Loucy (cell line): ENCODE measurements at regions not wholly inside any gene's neighbourhood (a gene's known extent, or its start where the extent isn't known, plus 50 kb on each side); places are given as distances from the start of the nearest gene placed in this dataset.

Source experiments
- H2AFZ ChIP-seq: fragments of 200-600 bp; sonication (generic); 2 replicates; pipeline ENCODE4 v1.6.0; 2016; ENCODE audit warnings: antibody characterized with exemption, mild to moderate bottlenecking, low read length, moderate library complexity
- H3F3A ChIP-seq: fragments of 200-600 bp; 2 replicates; pipeline ENCODE4 v1.6.0; 2016; ENCODE audit warnings: antibody characterized with exemption, low read depth, mild to moderate bottlenecking
- H3K27me3 ChIP-seq: fragments of 200-600 bp; sonication (generic); 2 replicates; pipeline ENCODE4 v1.6.1; 2014; ENCODE audit warnings: low read length, mild to moderate bottlenecking; ENCODE audit not compliant: insufficient read depth, poor library complexity, severe bottlenecking
- H3K36me3 ChIP-seq: fragments of 200-600 bp; sonication (generic); 2 replicates; pipeline ENCODE4 v1.6.1; 2016; ENCODE audit warnings: low read length; ENCODE audit not compliant: insufficient read depth
- H3K4me1 ChIP-seq: fragments of 200-600 bp; sonication (generic); 2 replicates; pipeline ENCODE4 v1.5.1; 2014; ENCODE audit warnings: low read length, mild to moderate bottlenecking; ENCODE audit not compliant: insufficient read depth, poor library complexity, severe bottlenecking
- H3K4me2 ChIP-seq: fragments of 200-600 bp; sonication (generic); 2 replicates; pipeline ENCODE4 v1.6.0; 2014; ENCODE audit warnings: antibody characterized with exemption, low read length, low read depth, mild to moderate bottlenecking; ENCODE audit not compliant: poor library complexity, severe bottlenecking
- H3K4me3 ChIP-seq: fragments of 200-600 bp; sonication (generic); 2 replicates; pipeline ENCODE4 v1.5.1; 2014; ENCODE audit warnings: low read length, mild to moderate bottlenecking, mixed read lengths; ENCODE audit not compliant: poor library complexity, severe bottlenecking
- H3K79me2 ChIP-seq: fragments of 200-600 bp; sonication (generic); 2 replicates; pipeline ENCODE4 v1.6.1; 2014; ENCODE audit warnings: low read length; ENCODE audit not compliant: insufficient read depth
- H3K9ac ChIP-seq: fragments of 200-600 bp; sonication (generic); 2 replicates; pipeline ENCODE4 v1.6.0; 2014; ENCODE audit warnings: mild to moderate bottlenecking, low read depth, low read length, moderate library complexity; ENCODE audit not compliant: poor library complexity, severe bottlenecking
- H3K9me2 ChIP-seq: fragments of 200-600 bp; sonication (generic); replicated peaks from 2 replicates; pipeline ENCODE4 v1.6.1; 2016; ENCODE audit warnings: low read depth, low read length, mixed read lengths
- H3K9me3 ChIP-seq: fragments of 200-600 bp; sonication (generic); 2 replicates; pipeline ENCODE4 v1.6.1; 2014; ENCODE audit warnings: mild to moderate bottlenecking, antibody characterized with exemption, low read length, low read depth; ENCODE audit not compliant: insufficient read depth
- H4K20me1 ChIP-seq: fragments of 200-600 bp; sonication (generic); 2 replicates; pipeline ENCODE4 v1.6.0; 2014; ENCODE audit warnings: antibody characterized with exemption, low read length, mild to moderate bottlenecking; ENCODE audit not compliant: insufficient read depth, poor library complexity, severe bottlenecking
- CTCF ChIP-seq: fragments of 200-600 bp; sonication (generic); conservative IDR thresholded peaks from 2 replicates; pipeline ENCODE4 v1.5.1; 2014; ENCODE audit warnings: mild to moderate bottlenecking, antibody characterized with exemption, low read length
- EZH2phosphoT487 ChIP-seq: fragments of 200-600 bp; IDR thresholded peaks from 2 replicates; pipeline ENCODE4 v1.6.1; 2018; ENCODE audit warnings: antibody characterized with exemption, mild to moderate bottlenecking, moderate library complexity, borderline replicate concordance

GRCh38 chr4:55218041-55218440 lies 92.6 kb upstream of the KDR start:
- no peak overlapping the region for H2AFZ ChIP-seq
- H4K20me1 ChIP-seq, result no peaks in the 10 kb centered on the region
- H3K4me3 ChIP-seq, result no peak overlapping the region
- no peaks in the 10 kb centered on the region for H3K9me3 ChIP-seq
- H3K9ac ChIP-seq, result no peak overlapping the region
- TF ChIP-seq EZH2phosphoT487, result no peak
- no peak overlapping the region for H3K4me2 ChIP-seq
- peaks cover 4% of the 10 kb centered on the region for H3K27me3 ChIP-seq
- H3K36me3 ChIP-seq, result no peaks in the 10 kb centered on the region
- H3K4me1 ChIP-seq, result peaks cover 6% of the 10 kb centered on the region
- no peaks in the 10 kb centered on the region for H3K79me2 ChIP-seq
- H3F3A ChIP-seq, result no peaks in the 10 kb centered on the region
- no peaks in the 10 kb centered on the region for H3K9me2 ChIP-seq

- no peak overlapping the region for H3K9ac ChIP-seq
- H3K27me3 ChIP-seq, result peaks cover 58% of the 10 kb centered on the region
- H4K20me1 ChIP-seq, result no peaks in the 10 kb centered on the region
- H3F3A ChIP-seq, result no peaks in the 10 kb centered on the region
- no peak overlapping the region for H3K4me2 ChIP-seq
- no peaks in the 10 kb centered on the region for H3K9me2 ChIP-seq
- no peak overlapping the region for H2AFZ ChIP-seq
- peak; percentile 61; the same call in 1 of the 2 replicates for TF ChIP-seq EZH2phosphoT487
- no peak for TF ChIP-seq CTCF
- H3K79me2 ChIP-seq, result no peaks in the 10 kb centered on the region
- H3K9me3 ChIP-seq, result peaks cover 8% of the 10 kb centered on the region; the same call in 1 of the 2 replicates
- no peaks in the 10 kb centered on the region for H3K36me3 ChIP-seq
- H3K4me1 ChIP-seq, result peaks cover 3% of the 10 kb centered on the region
- no peak overlapping the region for H3K4me3 ChIP-seq
These were observed 108.2 kb upstream of the SRD5A3 start for GRCh38 chr4:55237839-55238238.

GRCh38 chr4:55238407-55238806 lies 107.6 kb upstream of the SRD5A3 start:
- H3K9me2 ChIP-seq, result no peaks in the 10 kb centered on the region
- H4K20me1 ChIP-seq, result no peaks in the 10 kb centered on the region
- H3K9ac ChIP-seq, result no peak overlapping the region
- H3K79me2 ChIP-seq, result no peaks in the 10 kb centered on the region
- no peak overlapping the region for H2AFZ ChIP-seq
- no peaks in the 10 kb centered on the region for H3K36me3 ChIP-seq
- TF ChIP-seq CTCF, result no peak
- no peak for TF ChIP-seq EZH2phosphoT487
- peaks cover 3% of the 10 kb centered on the region for H3K4me1 ChIP-seq
- H3K4me2 ChIP-seq, result no peak overlapping the region
- H3K4me3 ChIP-seq, result no peak overlapping the region
- peaks cover 62% of the 10 kb centered on the region for H3K27me3 ChIP-seq
- peaks cover 8% of the 10 kb centered on the region; the same call in 1 of the 2 replicates for H3K9me3 ChIP-seq
- H3F3A ChIP-seq, result no peaks in the 10 kb centered on the region

- no peak for TF ChIP-seq EZH2phosphoT487
- no peak for TF ChIP-seq CTCF
- H3K9ac ChIP-seq, result no peak overlapping the region
These were observed 104.6 kb upstream of the SRD5A3 start for GRCh38 chr4:55241461-55241860.

More at GRCh38 chr4:55241461-55241860, 104.6 kb upstream of the SRD5A3 start:
- peaks cover 3% of the 10 kb centered on the region for H3K4me1 ChIP-seq
- no peak overlapping the region for H2AFZ ChIP-seq
- H3K79me2 ChIP-seq, result no peaks in the 10 kb centered on the region
- peaks cover 71% of the 10 kb centered on the region for H3K27me3 ChIP-seq
- H4K20me1 ChIP-seq, result no peaks in the 10 kb centered on the region
- peaks cover 8% of the 10 kb centered on the region; the same call in 1 of the 2 replicates for H3K9me3 ChIP-seq
- no peak overlapping the region for H3K4me2 ChIP-seq
- H3K9me2 ChIP-seq, result no peaks in the 10 kb centered on the region
- no peaks in the 10 kb centered on the region for H3F3A ChIP-seq
- H3K36me3 ChIP-seq, result no peaks in the 10 kb centered on the region
- H3K4me3 ChIP-seq, result no peak overlapping the region
